ENCODE measurements at regions not wholly inside any gene's neighbourhood (a gene's known extent, or its start where the extent isn't known, plus 50 kb on each side); places are given as distances from the start of the nearest gene placed in this dataset.

DNA sequence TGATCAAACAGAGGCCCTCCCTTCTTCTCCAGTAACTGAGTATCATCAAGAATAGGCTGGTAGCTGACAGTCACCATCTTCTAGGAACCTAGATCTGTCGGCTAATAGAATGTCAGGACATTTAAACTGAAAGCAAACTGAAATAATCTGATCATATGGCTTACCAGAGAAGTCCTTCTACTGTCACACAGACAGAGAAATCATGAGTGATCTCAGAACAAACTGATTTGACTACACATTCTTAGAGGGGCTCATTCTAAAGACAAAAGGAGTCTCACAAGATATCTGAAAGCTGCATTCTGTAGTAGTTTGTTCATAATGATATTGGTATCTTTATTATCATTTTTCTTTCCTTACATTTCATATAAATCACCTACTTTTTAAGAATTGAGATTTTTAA lies 130.9 kb upstream of the ADCY1 start:
- TF ChIP-seq POLR2A (IDR thresholded peaks at IDR 0.05; ENCODE audit: low read depth, low read length): no peak
- TF ChIP-seq ZZZ3 (IDR thresholded peaks at IDR 0.05; ENCODE audit: control insufficient read depth, insufficient read length, low read depth): no peak
- no peak for TF ChIP-seq CEBPB (IDR thresholded peaks at IDR 0.05; ENCODE audit: borderline replicate concordance in 1 of 2, low read depth in 2 of 2, low read length in 2 of 2)
- no peak for TF ChIP-seq BHLHE40 (IDR thresholded peaks at IDR 0.05; ENCODE audit: borderline replicate concordance in 1 of 2, low read depth in 2 of 2, low read length in 1 of 2)
- TF ChIP-seq CHD4 (IDR thresholded peaks at IDR 0.05): no peak
- TF ChIP-seq, protein P1, sequence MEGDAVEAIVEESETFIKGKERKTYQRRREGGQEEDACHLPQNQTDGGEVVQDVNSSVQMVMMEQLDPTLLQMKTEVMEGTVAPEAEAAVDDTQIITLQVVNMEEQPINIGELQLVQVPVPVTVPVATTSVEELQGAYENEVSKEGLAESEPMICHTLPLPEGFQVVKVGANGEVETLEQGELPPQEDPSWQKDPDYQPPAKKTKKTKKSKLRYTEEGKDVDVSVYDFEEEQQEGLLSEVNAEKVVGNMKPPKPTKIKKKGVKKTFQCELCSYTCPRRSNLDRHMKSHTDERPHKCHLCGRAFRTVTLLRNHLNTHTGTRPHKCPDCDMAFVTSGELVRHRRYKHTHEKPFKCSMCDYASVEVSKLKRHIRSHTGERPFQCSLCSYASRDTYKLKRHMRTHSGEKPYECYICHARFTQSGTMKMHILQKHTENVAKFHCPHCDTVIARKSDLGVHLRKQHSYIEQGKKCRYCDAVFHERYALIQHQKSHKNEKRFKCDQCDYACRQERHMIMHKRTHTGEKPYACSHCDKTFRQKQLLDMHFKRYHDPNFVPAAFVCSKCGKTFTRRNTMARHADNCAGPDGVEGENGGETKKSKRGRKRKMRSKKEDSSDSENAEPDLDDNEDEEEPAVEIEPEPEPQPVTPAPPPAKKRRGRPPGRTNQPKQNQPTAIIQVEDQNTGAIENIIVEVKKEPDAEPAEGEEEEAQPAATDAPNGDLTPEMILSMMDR (IDR thresholded peaks at IDR 0.05 in 2 of 3, conservative IDR thresholded peaks at IDR 0.05 in 1 of 3; ENCODE audit: control insufficient read depth in 2 of 3, extremely low read depth in 1 of 3, insufficient read depth in 1 of 3, low read depth in 3 of 3, low read length in 3 of 3): no peak
- TF ChIP-seq ETV6 (conservative IDR thresholded peaks at IDR 0.05 in 1 of 2, IDR thresholded peaks at IDR 0.05 in 1 of 2; ENCODE audit: borderline replicate concordance in 1 of 2, low read depth in 1 of 2): no peak
- TF ChIP-seq, protein P2, sequence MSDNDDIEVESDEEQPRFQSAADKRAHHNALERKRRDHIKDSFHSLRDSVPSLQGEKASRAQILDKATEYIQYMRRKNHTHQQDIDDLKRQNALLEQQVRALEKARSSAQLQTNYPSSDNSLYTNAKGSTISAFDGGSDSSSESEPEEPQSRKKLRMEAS (IDR thresholded peaks at IDR 0.05; ENCODE audit: low read depth, low read length): no peak

Data from GM12878 (cell line).